Endothelial cell of umbilical vein (primary cell): ENCODE measurements at regions not wholly inside any gene's neighbourhood (a gene's known extent, or its start where the extent isn't known, plus 50 kb on each side); places are given as distances from the start of the nearest gene placed in this dataset.

ENCODE experiments used
- BruUV-seq: library from RNA; stranded (reverse); fragments of 400-500 nt; replicated peaks from 2 replicates; lab custom pipeline; 2021; lab: Mats Ljungman, UMichigan
- CTCF ChIA-PET: fragments of 300-600, 350-600 bp; sonication (Branson Sonifier 250); formaldehyde crosslinking; loops from one replicate; lab custom pipeline; 2021; ENCODE audit warnings: antibody characterized with exemption, inconsistent platforms; lab: Charles Lee
- POLR2A ChIA-PET: fragments of 300-600, 350-600 bp; sonication (Branson Sonifier 250); formaldehyde crosslinking; loops from one replicate; lab custom pipeline; 2021; ENCODE audit warnings: antibody characterized with exemption, inconsistent platforms; lab: Charles Lee
- DNase-seq: peaks from one replicate; pipeline ENCODE4 v3.0.0-alpha.2; 2011; ENCODE audit warnings: low read depth, low spot score
- FAIRE-seq: peaks from 2 replicates; lab custom pipeline; 2011; peaks lifted over from hg19 to GRCh38; lab: Jason Lieb, UNC
- H2AFZ ChIP-seq: 2 replicates; pipeline ENCODE4 v1.6.0; 2012; ENCODE audit warnings: low read depth, low read length, control low read depth, inconsistent platforms
- H3K27ac ChIP-seq: 2 replicates; pipeline ENCODE4 v1.5.1; 2011; ENCODE audit warnings: low read depth, mild to moderate bottlenecking, control low read depth, low read length, moderate library complexity; ENCODE audit not compliant: insufficient read depth
- H3K27me3 ChIP-seq, 2 experiments: 2 replicates each; pipeline versions ENCODE4 v1.6.0 to v1.6.1; 2011; ENCODE audit warnings: low read length in 2 of 2, mixed read lengths in 1 of 2; ENCODE audit not compliant: control insufficient read depth in 2 of 2, insufficient read depth in 2 of 2
- H3K36me3 ChIP-seq, 2 experiments: 2 replicates in 1 of 2; 3 replicates in 1 of 2; pipeline ENCODE4 v1.5.1; 2011; ENCODE audit warnings: low read length in 2 of 2, mild to moderate bottlenecking in 1 of 2, moderate library complexity in 1 of 2; ENCODE audit not compliant: control insufficient read depth in 2 of 2, insufficient read depth in 2 of 2; ENCODE audit errors: extremely low read depth in 1 of 2
- H3K4me1 ChIP-seq: 3 replicates; pipeline ENCODE4 v1.5.1; 2011; ENCODE audit warnings: mild to moderate bottlenecking, low read length; ENCODE audit not compliant: control insufficient read depth, insufficient read depth; ENCODE audit errors: extremely low read depth
- H3K4me2 ChIP-seq: 2 replicates; pipeline ENCODE4 v1.6.1; 2011; ENCODE audit warnings: low read length, control low read depth, mixed read lengths; ENCODE audit not compliant: insufficient read depth
- H3K4me3 ChIP-seq, 3 experiments: fragments of 200-600 bp in 1 of 3; sonication (generic), shearing (Covaris generic) in 1 of 3; replicated peaks in 1 of 3; 2 replicates each; pipeline ENCODE4 v1.5.1; 2011 to 2016; ENCODE audit warnings: control low read depth in 3 of 3, low read length in 3 of 3, mild to moderate bottlenecking in 2 of 3, inconsistent platforms in 1 of 3, low read depth in 1 of 3, moderate library complexity in 1 of 3; ENCODE audit not compliant: insufficient read depth in 1 of 3
- H3K79me2 ChIP-seq: 2 replicates; pipeline ENCODE4 v1.6.0; 2012; ENCODE audit warnings: low read length, inconsistent platforms; ENCODE audit not compliant: control insufficient read depth, insufficient read depth
- H3K9ac ChIP-seq: replicated peaks from 2 replicates; pipeline ENCODE3; 2011; ENCODE audit warnings: low read length, control low read depth; ENCODE audit not compliant: insufficient read depth; ENCODE audit errors: extremely low read depth
- H3K9me1 ChIP-seq: replicated peaks from 3 replicates; pipeline ENCODE4 v1.6.0; 2011; ENCODE audit warnings: mild to moderate bottlenecking, low read length; ENCODE audit not compliant: control insufficient read depth, insufficient read depth; ENCODE audit errors: extremely low read depth
- H3K9me3 ChIP-seq: replicated peaks from 2 replicates; pipeline ENCODE4 v1.5.1; 2012; ENCODE audit warnings: low read length, inconsistent platforms; ENCODE audit not compliant: control insufficient read depth, insufficient read depth
- H4K20me1 ChIP-seq: replicated peaks from 2 replicates; pipeline ENCODE3; 2011; ENCODE audit warnings: mild to moderate bottlenecking, low read length; ENCODE audit not compliant: control insufficient read depth, insufficient read depth; ENCODE audit errors: extremely low read depth
- CTCF ChIP-seq, 2 donors: IDR thresholded peaks; 1 replicate in 1 of 2; 2 replicates in 1 of 2; pipeline ENCODE4 v1.5.1; 2011; ENCODE audit warnings: low read length in 2 of 2, mild to moderate bottlenecking in 2 of 2, moderate library complexity in 2 of 2, control low read depth in 1 of 2, inconsistent platforms in 1 of 2, low read depth in 1 of 2; ENCODE audit not compliant: insufficient read depth in 1 of 2; ENCODE audit errors: extremely low read depth in 1 of 2
- EZH2 ChIP-seq: IDR thresholded peaks from 2 replicates; pipeline ENCODE4 v1.6.1; 2012; ENCODE audit warnings: borderline replicate concordance, low read depth, mild to moderate bottlenecking, moderate library complexity, low read length, inconsistent platforms; ENCODE audit not compliant: severe bottlenecking
- FOS ChIP-seq: IDR thresholded peaks from 2 replicates; pipeline ENCODE4 v1.6.1; 2011; ENCODE audit warnings: mild to moderate bottlenecking, low read length, moderate library complexity, borderline replicate concordance; ENCODE audit not compliant: insufficient read depth
- GATA2 ChIP-seq: IDR thresholded peaks from 2 replicates; pipeline ENCODE4 v1.7.0; 2011; ENCODE audit warnings: low read depth, mild to moderate bottlenecking, moderate library complexity, mixed read lengths, low read length; ENCODE audit not compliant: insufficient read length, insufficient read depth
- JUN ChIP-seq: IDR thresholded peaks from 2 replicates; pipeline ENCODE4 v1.6.1; 2011; ENCODE audit warnings: borderline replicate concordance, low read depth; ENCODE audit not compliant: insufficient read length, insufficient read depth
- MAX ChIP-seq: IDR thresholded peaks from 2 replicates; pipeline ENCODE4 v1.6.1; 2011; ENCODE audit not compliant: insufficient read depth, insufficient read length
- MYC ChIP-seq: IDR thresholded peaks from one replicate; pipeline ENCODE4 v1.6.1; 2011; ENCODE audit warnings: mild to moderate bottlenecking, low read depth, low read length
- POLR2A ChIP-seq: IDR thresholded peaks from 2 replicates; pipeline ENCODE4 v1.6.1; 2012; ENCODE audit warnings: low read depth, mild to moderate bottlenecking, control low read depth, low read length
- POLR2AphosphoS5 ChIP-seq: IDR thresholded peaks from 2 replicates; pipeline ENCODE4 v1.6.1; 2012; ENCODE audit warnings: low read depth, mild to moderate bottlenecking, control low read depth, low read length, moderate library complexity; ENCODE audit not compliant: insufficient read depth
- dilution Hi-C: fragments of 300-500 bp; cut with MboI; formaldehyde crosslinking; loops from one replicate; pipeline ENCODE4 v1.15.0; 2019; ENCODE audit warnings: low sequenced_read_pairs; ENCODE audit not compliant: extremely low pct_ligation_motif_present
- intact Hi-C: fragments of 100-400 bp; cut with micrococcal nuclease; formaldehyde crosslinking; loops from one replicate; pipeline ENCODE4 v1.10.0; 2022

GRCh38 chr3:135491491-135492205 is 473.9 kb upstream of the PPP2R3A start:
- Histone ChIP-seq H3K4me1 (no peaks in the 10 kb centered on the region), H3K9me1 (no peaks in the 10 kb centered on the region), H3K4me3 (no peak overlapping the region), H2AFZ (no peak overlapping the region), H3K4me2 (no peak overlapping the region), H3K79me2 (no peaks in the 10 kb centered on the region), H3K9ac (no peak overlapping the region), H3K27ac (no peak overlapping the region), H3K36me3 (no peaks in the 10 kb centered on the region), H4K20me1 (no peaks in the 10 kb centered on the region), H3K27me3 (no peaks in the 10 kb centered on the region), H3K9me3 (no peaks in the 10 kb centered on the region)
- intact Hi-C loops = no loop called here
- ChIA-PET POLR2A (no interaction called here), CTCF (no interaction called here)
- no TSS peak for BruUV-seq
- DNase-seq = no peak
- TF ChIP-seq EZH2 (no peak), MYC (no peak), FOS (no peak), CTCF (IDR thresholded peaks at IDR 0.05; ENCODE audit: extremely low read depth in 1 of 2, insufficient read depth in 1 of 2, low read depth in 1 of 2, low read length in 2 of 2) (no peak), GATA2 (no peak), POLR2AphosphoS5 (no peak), POLR2A (no peak), MAX (no peak), JUN (no peak)
- dilution Hi-C loops = no loop called here
- FAIRE-seq = no peak
